ENCODE measurements at regions not wholly inside any gene's neighbourhood (a gene's known extent, or its start where the extent isn't known, plus 50 kb on each side); places are given as distances from the start of the nearest gene placed in this dataset.

DNA sequence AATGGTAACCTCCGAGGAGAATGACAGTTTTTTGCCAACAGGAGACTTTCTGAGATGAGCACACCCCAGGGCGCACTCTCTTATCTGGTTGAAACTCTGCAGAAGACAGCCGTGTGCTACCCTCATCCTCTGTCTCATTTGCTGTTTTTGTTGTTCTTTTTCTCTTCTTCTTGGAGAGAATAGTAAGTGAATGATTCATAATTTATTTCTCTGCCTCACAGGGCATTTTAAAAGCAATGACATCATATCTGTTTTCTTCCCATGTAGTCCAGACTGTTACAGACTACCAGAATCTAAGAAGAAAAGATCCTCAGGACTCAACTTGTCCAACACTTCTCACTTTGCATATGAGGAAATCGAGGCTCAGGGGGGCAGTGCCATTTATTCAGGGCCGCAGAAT lies 771.1 kb upstream of the GRM7 start:
- DNase-seq: no peak
- no peaks in the 10 kb centered on the region for H3K4me1 ChIP-seq
- no peaks in the 10 kb centered on the region for H3K36me3 ChIP-seq
- H3K4me3 ChIP-seq (replicated peaks in 1 of 3): no peak overlapping the region
- intact Hi-C loops (cut with DNase I): no loop called here
- H3K27me3 ChIP-seq: no peaks in the 10 kb centered on the region
- H3K9me3 ChIP-seq: no peaks in the 10 kb centered on the region
- WGBS, 2 donors: 71 to 77% methylated on average over 5 of the region's 5 CpGs
- TF ChIP-seq CTCF (IDR thresholded peaks at IDR 0.05): no peak
- no peak for TF ChIP-seq POLR2A (IDR thresholded peaks at IDR 0.05)
- H3K27ac ChIP-seq: no peak overlapping the region

DNA sequence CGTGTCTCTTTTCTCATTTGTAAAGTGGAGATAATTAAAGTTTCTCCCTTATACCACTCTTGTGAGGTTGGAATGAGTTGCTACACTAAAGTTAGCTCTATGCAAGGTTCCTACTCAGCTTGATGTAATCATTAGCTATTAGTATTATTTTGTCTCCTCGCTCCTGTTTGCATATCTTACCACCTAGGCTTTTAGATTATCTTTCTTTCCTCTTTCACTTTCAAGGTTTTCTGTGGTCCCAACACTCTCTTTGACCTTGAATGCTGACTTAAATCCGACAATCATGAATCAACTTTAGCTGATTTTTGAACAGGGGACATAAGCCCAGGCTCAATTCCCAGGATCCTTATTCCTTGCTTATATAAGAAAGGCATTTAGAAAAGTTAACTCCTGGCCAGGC lies 769.7 kb upstream of the GRM7 start:
- Histone ChIP-seq H3K36me3 (no peaks in the 10 kb centered on the region), H3K9me3 (no peaks in the 10 kb centered on the region), H3K4me3 (replicated peaks in 1 of 3) (no peak overlapping the region), H3K4me1 (no peaks in the 10 kb centered on the region), H3K27ac (no peak overlapping the region), H3K27me3 (no peaks in the 10 kb centered on the region)
- 92 to 95% methylated on average over 3 of the region's 3 CpGs for WGBS, 2 donors
- TF ChIP-seq CTCF (IDR thresholded peaks at IDR 0.05) (no peak), POLR2A (IDR thresholded peaks at IDR 0.05) (no peak)
- no peak for DNase-seq
- intact Hi-C loops (cut with DNase I): no loop called here

DNA sequence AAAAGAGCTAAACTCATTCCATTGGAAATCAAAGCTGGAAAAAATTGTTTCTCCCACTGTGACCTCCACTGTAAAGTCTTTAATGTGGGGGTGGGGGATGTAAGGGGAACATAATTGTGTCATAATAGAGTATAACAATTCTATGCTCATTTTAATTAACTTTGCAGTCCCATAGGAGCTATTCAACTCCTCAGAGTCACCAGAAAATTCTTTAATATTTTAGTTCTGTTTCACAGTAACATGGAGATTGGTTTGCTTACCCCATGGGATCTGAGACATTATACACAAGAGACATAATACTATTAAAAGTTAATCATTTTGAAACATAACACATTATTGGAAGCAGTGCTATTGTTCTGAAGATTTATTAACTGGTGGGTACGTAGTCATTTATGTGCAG lies 765.9 kb upstream of the GRM7 start:
- Histone ChIP-seq H3K36me3 (no peaks in the 10 kb centered on the region), H3K27ac (no peak overlapping the region), H3K4me1 (no peaks in the 10 kb centered on the region), H3K27me3 (no peaks in the 10 kb centered on the region), H3K9me3 (no peaks in the 10 kb centered on the region), H3K4me3 (replicated peaks in 1 of 3) (no peak overlapping the region)
- no peak for DNase-seq
- intact Hi-C loops (cut with DNase I): no loop called here
- no peak for TF ChIP-seq POLR2A (IDR thresholded peaks at IDR 0.05)
- no peak for TF ChIP-seq CTCF (IDR thresholded peaks at IDR 0.05)
- WGBS, 2 donors: 81 to 91% methylated on average over 1 of the region's 1 CpG

- Histone ChIP-seq H3K9me3 (no peaks in the 10 kb centered on the region), H3K4me3 (replicated peaks in 1 of 3) (no peak overlapping the region), H3K36me3 (no peaks in the 10 kb centered on the region), H3K27me3 (no peaks in the 10 kb centered on the region), H3K27ac (no peak overlapping the region), H3K4me1 (no peaks in the 10 kb centered on the region)
- TF ChIP-seq POLR2A (IDR thresholded peaks at IDR 0.05) (no peak), CTCF (IDR thresholded peaks at IDR 0.05) (no peak)
- intact Hi-C loops (cut with DNase I): no loop called here
- DNase-seq: no peak
- 76 to 84% methylated on average over 2 of the region's 2 CpGs for WGBS, 2 donors
These were observed 763.9 kb upstream of the GRM7 start for GRCh38 chr3:6097021-6097420.

- Histone ChIP-seq H3K36me3 (no peaks in the 10 kb centered on the region), H3K9me3 (no peaks in the 10 kb centered on the region), H3K4me3 (replicated peaks in 1 of 3) (no peak overlapping the region), H3K27ac (no peak overlapping the region), H3K27me3 (no peaks in the 10 kb centered on the region), H3K4me1 (no peaks in the 10 kb centered on the region)
- TF ChIP-seq CTCF (IDR thresholded peaks at IDR 0.05) (no peak), POLR2A (IDR thresholded peaks at IDR 0.05) (no peak)
- intact Hi-C loops (cut with DNase I): no loop called here
- WGBS, 2 donors: 66 to 77% methylated on average over 2 of the region's 2 CpGs
- DNase-seq: no peak
These were observed 763.4 kb upstream of the GRM7 start for GRCh38 chr3:6097556-6097955.
